Omental fat pad (tissue), 3 donors: ENCODE measurements at regions not wholly inside any gene's neighbourhood (a gene's known extent, or its start where the extent isn't known, plus 50 kb on each side); places are given as distances from the start of the nearest gene placed in this dataset.

Experiments
- ATAC-seq: fragments of 150-250 bp; one replicate; pipeline ENCODE4 v1.9.1; 2016; ENCODE audit warnings: mild to moderate bottlenecking, moderate library complexity; ENCODE audit not compliant: low FRiP score
- DNase-seq: peaks from one replicate; pipeline ENCODE4 v3.0.0-alpha.2; 2019; ENCODE audit warnings: low spot score
- TF ChIP-seq, protein P1 (sequence below), 3 donors: fragments of 450-650 bp; IDR thresholded peaks; one replicate each; pipeline ENCODE4 v1.5.1; 2016 to 2017; ENCODE audit warnings: antibody characterized with exemption in 3 of 3, mild to moderate bottlenecking in 3 of 3, moderate library complexity in 2 of 3

DNA sequence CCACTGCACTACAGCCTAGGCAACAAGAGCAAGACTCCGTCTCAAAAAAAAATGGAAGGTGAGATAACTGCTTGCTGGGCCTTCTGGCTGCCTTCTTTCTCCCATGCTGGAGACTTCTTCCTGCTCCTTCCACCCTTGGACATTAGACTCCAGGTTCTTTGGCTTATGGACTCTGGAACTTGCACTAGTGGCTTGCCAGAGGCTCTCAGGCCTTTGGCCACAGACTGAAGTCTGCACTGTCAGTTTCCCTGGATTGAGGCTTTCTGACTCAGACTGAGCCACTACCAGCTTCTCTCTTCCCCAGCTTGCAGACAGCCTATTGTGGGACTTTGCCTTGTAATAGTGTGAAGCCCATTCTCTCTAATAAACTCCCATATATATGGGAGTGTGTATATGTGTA, 118.5 kb upstream of the SLC14A2 start:
- ATAC-seq (no peak), DNase-seq (no peak)
- TF ChIP-seq, protein P1, sequence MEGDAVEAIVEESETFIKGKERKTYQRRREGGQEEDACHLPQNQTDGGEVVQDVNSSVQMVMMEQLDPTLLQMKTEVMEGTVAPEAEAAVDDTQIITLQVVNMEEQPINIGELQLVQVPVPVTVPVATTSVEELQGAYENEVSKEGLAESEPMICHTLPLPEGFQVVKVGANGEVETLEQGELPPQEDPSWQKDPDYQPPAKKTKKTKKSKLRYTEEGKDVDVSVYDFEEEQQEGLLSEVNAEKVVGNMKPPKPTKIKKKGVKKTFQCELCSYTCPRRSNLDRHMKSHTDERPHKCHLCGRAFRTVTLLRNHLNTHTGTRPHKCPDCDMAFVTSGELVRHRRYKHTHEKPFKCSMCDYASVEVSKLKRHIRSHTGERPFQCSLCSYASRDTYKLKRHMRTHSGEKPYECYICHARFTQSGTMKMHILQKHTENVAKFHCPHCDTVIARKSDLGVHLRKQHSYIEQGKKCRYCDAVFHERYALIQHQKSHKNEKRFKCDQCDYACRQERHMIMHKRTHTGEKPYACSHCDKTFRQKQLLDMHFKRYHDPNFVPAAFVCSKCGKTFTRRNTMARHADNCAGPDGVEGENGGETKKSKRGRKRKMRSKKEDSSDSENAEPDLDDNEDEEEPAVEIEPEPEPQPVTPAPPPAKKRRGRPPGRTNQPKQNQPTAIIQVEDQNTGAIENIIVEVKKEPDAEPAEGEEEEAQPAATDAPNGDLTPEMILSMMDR (IDR thresholded peaks at IDR 0.05) = no peak

DNA sequence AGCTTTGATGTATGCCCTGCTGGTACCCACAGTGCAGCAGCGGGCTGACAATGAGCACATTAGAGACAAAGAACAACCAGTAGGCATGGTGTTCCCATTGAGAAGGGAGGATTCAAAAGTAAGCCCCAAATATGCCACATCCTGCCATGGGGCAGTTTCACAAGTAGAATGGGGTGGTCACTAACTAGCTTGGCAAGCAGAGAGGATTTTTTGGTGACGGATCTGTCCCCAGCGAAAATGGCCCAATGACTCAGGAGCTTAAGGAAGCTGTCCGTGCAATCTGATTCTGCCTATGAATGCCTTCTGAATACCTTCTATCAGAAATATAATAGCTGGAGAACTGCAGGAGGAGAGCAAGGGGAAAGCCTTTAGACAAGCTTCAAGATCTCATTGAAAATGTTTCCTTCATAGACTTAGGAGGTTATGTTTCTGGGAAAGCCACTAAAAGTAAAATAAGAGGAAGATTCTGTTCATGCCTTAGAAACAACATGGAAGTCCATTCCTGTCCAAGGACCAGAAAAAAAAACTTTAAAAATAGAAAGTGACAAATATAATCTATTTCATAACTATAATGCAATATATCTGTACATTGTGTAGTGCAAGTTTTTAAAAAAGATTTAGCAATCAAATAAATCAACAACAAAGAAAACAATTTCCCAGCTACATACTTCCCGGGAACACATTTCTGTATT, 117.5 kb upstream of the SLC14A2 start:
- ATAC-seq (no peak), DNase-seq (no peak)
- TF ChIP-seq, protein P1 (IDR thresholded peaks at IDR 0.05) = no peak

DNA sequence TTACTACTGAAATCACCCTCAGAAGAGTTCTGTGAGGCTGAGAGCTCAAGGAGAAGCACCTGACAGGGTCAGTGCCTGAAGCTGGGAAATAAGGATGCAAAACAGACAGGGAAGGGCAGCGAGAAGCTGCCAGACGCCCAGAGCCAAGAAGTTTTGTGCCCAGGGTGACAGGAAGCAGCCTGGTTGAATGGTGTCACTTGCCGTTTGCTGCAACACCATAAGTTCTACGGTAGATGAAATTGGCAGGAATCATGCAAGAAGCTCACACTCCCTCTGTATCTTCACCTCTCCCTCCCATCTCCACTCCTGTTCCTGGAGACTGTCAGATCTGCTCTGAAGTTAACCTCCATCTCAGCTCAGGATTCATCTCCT, 117.0 kb upstream of the SLC14A2 start:
- ATAC-seq (no peak), DNase-seq (no peak)
- TF ChIP-seq, protein P1 (IDR thresholded peaks at IDR 0.05) = no peak

DNA sequence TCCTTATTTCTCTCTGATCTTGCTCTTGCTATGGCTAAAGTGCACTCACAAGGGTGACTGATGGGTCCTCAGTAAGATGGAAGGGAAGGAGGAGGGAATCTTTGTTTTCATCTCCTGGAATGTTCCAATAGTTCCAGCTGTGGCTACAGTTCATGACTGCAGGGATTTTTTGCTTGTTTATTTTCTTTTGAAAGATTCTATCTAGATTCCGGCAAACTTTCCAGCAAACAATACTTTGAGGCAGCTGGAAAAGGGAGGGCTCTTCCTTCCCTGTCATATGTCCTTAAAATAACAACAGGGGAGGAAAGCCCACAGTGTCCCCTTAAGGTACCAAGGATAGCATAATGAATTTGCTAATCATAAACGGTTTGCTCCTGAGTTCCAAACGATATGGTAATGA, 111.3 kb upstream of the SLC14A2 start:
- no peak for DNase-seq
- ATAC-seq = no peak
- TF ChIP-seq, protein P1 (IDR thresholded peaks at IDR 0.05) = no peak

DNA sequence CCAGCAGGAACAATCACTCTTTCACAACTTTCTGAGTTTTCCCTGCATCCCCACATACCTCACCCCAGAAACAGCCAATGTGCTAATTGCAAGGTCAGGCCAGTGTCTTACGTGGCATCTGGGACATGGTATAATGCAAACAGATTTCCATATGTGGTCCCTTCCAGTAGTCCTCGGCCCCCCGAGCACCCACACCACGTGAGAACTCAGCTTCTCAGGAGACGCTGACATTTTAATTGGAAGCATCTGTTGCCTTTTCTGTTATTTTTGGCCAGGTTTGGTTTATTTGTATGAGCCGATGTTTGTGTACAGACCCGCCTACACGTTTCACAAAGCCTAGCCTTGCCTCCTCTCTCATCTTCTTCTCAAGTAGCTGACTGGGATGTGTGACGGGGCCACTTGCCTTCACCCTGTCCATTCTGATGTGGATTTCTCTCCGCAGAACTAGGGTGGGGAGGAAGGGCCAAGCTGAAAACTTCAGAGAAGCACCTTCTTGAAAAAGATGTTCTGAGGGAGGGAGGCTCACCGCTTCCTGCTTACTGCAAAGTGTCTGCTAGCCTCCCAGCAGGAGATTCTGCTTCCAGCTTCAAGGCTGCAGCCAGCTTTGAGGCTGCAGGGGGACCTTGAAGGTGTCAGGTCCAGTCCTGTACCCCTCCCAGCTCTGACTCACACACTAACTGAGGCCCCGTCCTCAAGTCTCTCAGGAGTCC, 109.6 kb upstream of the SLC14A2 start:
- TF ChIP-seq, protein P1 (IDR thresholded peaks at IDR 0.05) = no peak
- ATAC-seq (no peak), DNase-seq (no peak)

DNA sequence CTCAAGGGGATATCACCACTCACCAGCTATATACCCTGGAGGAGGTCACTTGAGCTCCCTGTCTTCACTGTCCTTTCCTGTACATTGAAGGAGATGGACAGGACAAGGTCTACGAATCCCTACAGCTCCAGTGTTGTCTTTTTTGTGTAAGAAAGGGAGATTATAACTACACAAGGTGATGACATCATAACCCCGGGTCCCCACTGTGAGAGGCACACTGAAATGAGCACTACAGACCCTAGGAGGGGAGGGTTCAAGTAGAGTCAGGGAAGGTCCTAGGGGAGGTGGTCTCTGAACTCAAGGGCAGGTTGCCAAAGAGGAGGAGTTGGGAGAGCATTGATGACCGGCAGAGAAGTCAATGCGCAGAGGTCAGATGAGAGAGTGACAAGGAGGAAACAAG, 108.3 kb upstream of the SLC14A2 start:
- DNase-seq = no peak
- TF ChIP-seq, protein P1 (IDR thresholded peaks at IDR 0.05) = no peak
- ATAC-seq = no peak

DNA sequence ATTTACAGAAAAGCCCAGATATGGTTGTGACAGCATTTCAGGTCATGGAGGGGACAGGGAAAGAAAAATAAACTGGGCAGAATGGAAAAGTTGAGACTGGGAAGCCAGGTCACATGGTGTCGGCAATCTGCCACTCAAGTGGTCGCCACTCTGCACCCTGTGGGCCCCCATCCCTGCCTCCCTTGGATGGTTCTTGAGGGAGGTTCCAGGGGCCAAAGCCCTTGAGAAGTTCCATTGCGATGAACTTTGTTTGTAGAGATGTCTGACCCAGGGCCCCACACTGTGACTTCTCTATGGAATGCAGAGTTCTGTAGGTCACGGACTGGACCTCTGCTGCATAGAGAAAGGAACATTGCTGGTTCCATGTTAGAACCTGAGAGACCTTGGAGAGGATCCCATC, 105.7 kb upstream of the SLC14A2 start:
- ATAC-seq = no peak
- TF ChIP-seq, protein P1 (IDR thresholded peaks at IDR 0.05) = no peak

More for the DNA sequence above, 105.7 kb upstream of the SLC14A2 start:
- DNase-seq = no peak
